SK-N-MC (cell line): ENCODE measurements at regions not wholly inside any gene's neighbourhood (a gene's known extent, or its start where the extent isn't known, plus 50 kb on each side); places are given as distances from the start of the nearest gene placed in this dataset.
"Not testable (repeated sequence)": the region's sequence is repeated elsewhere in the genome, so short reads cannot be mapped to it uniquely, and the experiment has no call there.

Experiments used
- EZH2 ChIP-seq: fragments of 200-600 bp; sonication (generic); IDR thresholded peaks from one replicate; pipeline ENCODE4 v1.6.1; 2017; ENCODE audit warnings: antibody characterized with exemption
- POLR2AphosphoS5 ChIP-seq: IDR thresholded peaks from 2 replicates; pipeline ENCODE4 v1.6.1; 2012; ENCODE audit warnings: mild to moderate bottlenecking, low read depth, low read length, borderline replicate concordance

DNA sequence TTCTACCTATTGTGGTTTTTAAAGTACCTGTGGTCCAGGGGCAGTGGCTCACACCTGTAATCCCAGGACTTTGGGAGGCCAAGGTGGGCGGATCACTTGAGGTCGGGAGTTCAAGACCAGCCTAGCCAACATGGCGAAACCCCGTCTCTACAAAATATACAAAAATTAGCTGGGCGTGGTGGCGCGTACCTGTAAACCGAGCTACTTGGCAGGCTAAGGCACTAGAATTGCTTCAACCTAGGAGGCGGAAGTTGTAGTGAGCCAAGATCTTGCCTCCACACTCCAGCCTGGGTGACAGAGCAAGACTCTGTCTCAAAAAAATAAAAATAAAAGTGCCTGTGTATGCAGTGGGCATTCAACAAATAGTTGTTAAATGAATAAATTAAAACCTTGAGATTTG lies 67.0 kb upstream of the GOLGA8O start:
- not testable (repeated sequence) for TF ChIP-seq POLR2AphosphoS5, EZH2
